Left kidney (tissue), 1 donor: ENCODE measurements at regions not wholly inside any gene's neighbourhood (a gene's known extent, or its start where the extent isn't known, plus 50 kb on each side); places are given as distances from the start of the nearest gene placed in this dataset.

Experiments
- DNase-seq: peaks from one replicate; pipeline ENCODE4 v3.0.0-alpha.2; 2013

DNA sequence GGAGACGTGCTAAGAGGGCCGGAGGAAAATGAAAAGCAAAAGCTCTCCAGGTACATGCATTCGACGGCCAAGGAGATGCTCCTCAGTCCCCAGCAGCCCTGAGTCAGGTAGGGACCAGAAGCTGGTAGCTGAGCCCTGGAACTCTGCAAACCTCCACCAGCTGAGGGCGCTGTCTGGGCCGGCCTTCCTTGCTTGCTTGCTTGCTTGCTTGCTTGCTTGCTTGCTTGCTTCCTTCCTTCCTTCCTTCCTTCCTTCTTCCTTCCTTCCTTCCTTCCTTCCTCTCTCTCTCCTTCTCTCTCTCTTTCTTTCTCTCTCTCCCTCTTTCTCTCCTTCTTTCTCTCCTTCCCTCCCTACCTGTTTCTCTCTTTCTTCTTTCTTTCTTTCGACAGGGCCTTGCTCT is 94.6 kb upstream of the RASGRF1 start:
- DNase-seq = no peak

DNA sequence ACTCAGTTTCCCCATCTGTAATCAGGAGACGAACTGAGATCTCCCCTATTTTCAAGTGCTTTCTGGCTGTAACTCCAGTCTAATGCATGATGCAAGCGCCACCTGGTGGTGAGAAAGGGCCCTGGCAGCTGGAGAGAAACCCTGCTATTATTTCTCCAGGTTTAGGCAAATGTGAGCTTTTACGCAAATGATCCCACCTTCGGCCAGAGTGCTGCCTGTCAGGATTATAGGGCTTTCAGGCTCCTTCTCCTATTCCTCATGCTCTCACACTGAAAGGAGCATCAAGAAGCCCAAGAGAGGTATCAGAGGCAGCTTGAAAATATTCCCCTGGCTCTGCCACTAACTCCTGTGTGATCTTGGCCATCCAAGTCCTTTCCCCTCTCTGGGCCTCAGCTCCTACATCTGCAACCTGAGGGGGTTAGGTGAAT is 93.9 kb upstream of the RASGRF1 start:
- DNase-seq = peak; percentile 60

DNA sequence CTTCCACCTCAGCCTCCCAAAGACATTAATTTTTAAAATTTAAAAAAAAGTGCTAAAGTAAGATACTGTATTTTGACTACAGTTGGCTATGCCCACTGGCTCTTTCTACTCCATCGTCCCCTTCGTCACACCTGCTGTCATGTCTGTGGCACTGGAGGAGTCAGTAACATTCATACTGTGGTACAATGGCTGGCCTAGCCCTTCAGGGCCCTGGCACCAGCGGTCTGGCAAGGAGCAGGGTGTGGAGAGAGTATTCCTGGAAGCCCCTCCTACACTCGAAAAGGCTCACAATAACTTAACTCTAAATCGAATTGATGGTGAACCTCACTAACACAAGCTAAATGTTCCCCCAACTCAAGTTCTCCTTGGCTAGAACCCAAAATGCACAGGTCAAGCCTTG is 89.7 kb upstream of the RASGRF1 start:
- DNase-seq = no peak

DNA sequence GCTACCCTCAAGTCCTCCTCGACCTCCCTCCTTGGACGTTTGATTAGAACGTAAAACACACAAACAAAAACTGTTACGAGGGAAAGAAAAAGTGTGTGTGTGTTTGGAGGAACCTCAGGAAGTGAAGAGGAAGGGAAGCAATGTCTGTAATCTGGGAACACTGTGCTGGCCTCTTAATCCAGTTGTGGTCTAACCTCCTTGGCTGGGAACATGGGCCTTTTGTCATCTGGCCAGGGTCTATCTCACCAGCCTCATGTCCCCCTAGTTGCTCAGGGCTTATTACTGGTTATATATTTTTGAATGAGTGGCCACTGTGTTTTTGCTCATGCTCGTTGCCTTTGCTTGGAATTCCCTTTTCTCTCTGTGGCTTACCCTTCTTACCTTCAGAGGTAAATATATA is 89.0 kb upstream of the RASGRF1 start:
- no peak for DNase-seq

DNA sequence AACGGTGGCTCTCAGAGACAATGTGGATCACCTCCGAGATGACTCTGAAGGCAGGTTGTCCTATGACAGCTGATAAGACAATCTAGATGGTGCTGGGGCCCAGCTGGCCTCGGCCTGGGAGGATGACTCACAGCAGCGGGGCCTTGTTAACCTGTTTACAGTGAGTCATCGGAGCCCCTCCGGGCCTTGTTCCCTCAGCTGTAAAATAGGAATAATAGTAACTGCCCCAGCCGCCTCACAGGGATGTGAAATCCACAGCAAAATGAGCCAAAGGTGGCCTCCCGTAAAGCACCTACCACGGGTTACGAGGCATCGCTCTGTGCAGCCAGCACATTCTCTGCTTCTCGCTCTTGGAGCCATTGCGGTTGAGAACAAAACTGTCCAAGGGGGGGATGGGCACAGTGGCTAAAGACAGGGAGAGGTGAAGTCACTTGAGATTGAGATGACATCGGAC is 88.6 kb upstream of the RASGRF1 start:
- no peak for DNase-seq

DNA sequence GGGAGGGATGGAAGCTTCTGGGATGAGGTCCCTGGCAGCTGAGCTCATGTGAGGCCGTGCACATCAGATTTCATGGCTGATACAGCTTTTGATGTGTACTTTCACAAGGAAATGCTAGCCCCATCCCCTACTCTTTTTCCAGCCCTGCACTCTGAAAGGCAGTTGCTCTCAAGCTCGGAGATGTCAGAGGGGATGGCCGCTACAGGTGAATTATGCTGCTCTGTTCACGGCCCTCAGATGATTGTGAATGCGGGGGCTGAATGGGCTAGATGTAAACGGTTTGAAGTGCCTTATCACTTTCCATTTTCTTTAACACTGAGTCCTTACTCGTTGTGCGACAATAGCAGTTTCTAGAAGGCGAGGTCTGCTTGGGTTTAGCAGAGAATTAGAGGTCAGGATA is 88.0 kb upstream of the RASGRF1 start:
- no peak for DNase-seq

DNA sequence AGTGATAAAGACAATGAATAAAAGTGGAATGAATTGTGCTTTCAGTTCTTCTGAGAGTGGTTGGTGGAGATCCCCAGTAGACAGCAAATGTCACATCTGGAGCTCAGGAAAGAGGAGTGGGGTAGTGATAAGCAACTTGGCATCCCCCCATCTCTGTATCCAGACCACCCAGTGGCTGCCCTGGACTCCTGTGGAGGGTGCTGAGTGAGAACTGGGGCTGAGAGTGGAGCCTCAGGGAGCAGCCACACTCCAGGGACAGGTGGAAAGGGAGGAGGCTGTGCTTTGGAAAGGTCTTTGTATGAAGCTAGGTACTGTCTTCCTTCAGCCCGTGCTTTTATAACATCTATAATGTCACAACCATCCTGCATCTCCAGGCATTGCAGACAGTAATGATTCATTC is 85.6 kb upstream of the RASGRF1 start:
- DNase-seq = no peak

DNA sequence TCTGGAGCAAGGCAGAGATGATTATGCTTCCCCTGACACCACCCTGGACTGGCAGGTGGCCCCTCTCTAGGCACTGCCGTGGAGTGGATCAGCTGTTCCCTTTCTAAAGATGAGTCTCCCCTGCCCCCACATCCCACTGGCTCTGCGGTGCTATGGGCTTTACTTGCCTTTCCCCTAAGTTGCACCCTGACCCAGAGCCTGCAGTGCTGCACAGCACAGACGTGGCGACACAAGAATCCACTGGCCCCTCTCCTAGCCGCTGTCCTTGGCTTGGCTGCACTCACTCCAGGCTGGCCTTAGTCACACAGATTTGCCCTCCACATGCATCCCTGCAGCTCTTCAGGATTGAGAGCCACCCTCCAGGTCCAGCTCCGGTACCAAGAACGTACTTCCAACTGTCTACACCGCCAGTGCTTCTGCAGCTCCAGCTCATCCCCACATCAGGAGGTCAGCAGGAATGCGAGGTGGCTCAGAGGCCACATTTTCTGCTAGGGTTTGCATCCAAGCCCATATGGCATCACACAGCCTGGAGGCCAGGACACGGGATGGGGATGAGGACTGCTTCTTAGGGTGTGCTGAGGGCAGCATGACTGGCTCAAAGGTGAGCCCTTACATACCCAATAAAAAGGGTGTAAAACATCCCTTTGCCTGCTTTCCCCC is 82.4 kb upstream of the RASGRF1 start:
- no peak for DNase-seq

DNA sequence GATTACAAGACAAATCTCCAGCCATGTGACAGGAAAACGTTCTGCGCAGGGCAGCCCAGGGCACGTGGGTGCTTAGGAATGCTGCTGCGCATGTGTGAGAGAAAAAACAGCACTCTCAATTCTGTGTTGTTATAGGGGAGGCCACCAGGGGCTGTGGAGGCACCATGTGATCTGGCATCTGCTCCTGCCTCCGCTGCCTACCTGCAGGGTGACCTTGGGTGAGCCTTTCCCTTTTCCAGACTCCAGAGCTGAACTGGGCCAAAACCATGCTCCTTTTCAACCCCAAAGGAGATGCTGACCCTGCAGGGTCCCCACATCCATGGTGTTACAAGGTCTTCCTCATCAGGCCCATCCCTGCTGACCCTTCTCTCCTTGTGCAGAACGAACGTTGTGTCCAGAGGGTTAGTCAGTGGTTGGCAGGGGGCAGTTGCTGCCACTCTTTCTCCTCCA is 81.5 kb upstream of the RASGRF1 start:
- DNase-seq = no peak

DNA sequence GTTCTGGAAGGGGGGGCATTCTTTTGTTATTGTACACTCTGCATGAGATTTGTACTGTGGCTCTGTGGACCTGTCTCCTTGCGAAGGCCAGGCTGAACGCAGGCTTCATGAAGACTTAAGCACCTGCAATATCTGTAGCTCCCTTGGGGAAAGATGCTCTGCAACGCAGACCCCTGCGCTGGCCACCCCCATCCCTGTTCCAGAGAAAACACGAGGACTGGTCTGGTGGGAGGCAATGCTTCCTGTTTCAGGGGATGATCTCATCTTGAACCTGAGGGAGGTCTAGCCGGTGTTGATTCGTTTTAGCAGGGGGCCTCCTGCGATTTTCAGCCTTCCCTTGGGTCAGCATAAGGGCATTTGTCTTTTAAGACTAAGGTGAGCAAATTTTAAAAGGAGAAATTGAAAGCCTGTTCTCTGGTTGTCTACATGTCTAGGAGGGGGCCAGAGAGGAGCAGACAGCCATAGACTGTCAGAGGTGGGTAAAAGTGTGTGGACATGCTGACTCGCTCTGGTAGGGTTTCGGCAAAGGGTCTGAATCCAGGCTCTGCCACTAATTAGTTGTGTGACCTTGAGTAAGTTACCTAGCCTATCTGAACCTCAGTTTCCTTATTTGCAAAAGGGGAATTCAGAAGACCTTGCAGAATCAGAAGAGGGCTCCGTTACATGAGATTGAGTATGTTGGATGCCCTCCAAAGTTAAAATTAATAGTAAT is 80.9 kb upstream of the RASGRF1 start:
- DNase-seq = no peak

DNA sequence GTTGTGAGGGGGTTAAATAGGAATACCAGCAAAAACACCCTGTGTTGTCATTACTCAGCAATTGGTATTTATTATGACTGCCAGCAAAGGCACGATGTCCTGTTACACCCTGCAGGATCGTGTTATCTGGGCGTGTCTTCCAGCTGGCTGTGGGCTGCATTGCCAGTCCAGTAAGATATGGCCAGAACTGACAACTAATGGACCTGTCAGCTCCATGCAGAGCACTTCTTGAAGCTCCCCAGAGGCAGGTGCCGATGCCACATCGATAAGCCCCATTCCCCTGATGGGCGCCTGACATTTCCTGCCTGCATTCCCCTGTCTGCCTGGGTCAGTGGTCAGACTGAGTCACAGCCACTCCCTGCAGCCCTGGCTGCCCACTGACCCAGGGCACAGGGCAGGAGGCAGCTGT is 79.7 kb upstream of the RASGRF1 start:
- no peak for DNase-seq

DNA sequence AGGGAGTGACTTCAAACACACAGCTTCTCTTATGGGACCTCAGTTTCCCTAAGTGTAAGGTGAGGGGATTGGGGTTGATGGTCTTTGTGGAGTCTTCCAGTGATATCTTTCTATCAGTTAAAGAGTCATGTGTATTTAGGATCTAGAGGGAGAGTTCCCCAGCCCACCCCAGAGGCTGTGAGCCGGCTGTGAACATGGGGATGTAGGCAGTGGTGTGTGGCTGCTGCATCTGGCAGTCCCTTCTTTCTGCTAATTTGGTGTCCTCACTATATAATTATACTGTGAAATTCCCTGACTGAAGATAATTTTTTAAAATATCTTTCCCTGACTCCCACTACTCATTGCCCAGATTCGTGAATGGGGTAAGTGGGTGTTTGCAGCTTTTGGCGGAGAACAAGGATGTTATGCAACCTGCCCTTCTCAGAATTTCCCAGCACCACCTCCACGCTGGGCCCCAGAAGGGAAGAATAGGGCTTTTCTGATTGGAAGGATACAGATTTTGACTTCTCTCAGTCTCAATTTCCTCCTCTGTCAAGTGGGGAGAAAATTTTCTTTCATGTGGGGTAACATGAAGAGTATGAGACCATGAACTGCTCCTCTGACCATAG is 79.0 kb upstream of the RASGRF1 start:
- no peak for DNase-seq

DNA sequence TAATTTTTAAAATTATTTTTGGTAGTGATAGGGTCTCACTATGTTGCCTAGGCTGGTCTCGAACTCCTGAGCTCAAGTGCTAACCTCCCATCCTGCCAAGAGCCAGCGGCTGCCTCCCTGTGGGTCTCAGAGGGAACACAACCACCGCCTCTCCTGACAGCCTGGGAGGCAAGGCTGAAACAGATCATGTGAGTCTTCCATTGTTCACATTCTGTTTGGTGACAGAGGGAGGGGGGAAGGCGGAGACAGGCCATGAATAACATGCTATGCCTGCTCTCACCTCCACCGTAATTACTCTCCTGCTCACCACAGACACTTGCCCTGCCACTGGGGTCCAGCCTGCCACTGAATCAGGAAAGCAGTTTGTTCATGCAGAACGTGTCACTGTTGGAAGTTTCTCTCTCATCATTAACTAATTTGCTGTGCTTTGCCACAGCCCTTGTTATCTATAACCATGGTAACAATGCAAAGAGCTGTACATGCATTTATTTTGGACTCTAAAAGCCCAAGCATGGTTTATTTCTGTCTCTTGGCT is 78.4 kb upstream of the RASGRF1 start:
- DNase-seq = peak; percentile 42

DNA sequence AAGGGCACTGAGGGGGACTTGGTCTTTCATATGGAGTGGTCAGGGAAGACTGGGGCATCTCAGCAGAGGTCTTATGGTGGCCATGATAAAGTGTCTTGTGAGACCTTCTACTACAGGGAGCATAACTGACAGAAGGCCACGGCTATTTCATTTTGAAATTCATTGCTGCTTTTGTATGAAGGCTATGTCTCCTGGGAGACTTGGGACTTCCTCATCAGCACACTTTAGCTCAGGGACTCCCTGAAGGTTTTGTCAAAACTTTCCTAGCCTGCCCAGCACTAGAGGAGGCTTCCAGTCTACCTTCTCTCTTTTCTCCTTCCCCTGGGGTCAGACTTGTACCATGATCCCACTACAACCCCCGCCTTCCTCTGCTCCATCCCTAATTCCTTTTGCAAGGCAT is 77.2 kb upstream of the RASGRF1 start:
- no peak for DNase-seq

DNA sequence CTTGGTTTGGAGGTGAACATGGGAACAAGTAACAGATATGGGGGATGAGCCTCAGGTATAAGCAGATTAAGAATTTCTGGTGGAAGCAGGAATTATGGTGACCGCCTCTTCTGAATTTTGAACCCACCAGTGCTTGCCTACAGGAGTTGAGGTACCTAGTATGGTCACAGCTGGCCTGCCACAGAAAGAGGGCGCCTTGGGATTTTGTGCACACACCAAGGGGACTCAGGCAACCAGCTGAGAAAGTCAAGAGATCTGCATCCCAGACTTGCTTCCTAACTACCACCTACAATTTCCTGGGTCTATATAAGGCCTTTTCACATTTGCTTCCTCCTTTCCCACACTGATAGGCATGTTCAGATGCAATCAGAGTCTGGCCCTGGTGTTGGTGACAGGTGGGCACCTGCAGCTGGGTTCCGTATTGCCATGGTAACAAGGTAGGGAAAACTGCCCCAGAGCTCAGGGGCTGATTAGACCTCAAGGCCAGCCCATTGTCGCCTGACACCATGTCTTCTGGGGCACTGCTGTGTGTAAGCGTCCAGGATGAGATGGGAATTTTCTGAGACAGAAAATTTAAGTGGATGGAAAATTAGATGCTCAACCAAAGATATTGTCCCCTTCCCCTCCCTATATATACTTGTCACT is 75.9 kb upstream of the RASGRF1 start:
- no peak for DNase-seq

DNA sequence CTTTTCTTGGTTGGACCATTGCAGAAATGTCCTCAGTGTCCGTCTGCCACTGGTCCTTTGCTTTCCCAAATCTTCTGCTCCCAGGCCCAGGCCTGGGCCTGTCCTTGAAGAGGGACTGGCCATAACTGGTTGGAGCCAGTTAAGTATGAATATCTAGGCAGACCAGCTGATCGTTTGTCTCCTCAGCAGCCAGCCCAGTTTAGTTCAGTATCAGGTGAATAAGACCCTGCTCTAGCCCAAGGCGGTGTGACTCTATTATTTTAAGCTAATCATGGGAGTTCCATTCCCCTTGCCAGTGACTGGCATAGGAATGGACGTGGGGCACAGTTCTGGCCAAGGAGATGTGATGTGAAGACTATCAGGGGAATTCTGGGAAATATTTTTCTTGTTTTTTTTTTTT is 73.9 kb upstream of the RASGRF1 start:
- no peak for DNase-seq

DNA sequence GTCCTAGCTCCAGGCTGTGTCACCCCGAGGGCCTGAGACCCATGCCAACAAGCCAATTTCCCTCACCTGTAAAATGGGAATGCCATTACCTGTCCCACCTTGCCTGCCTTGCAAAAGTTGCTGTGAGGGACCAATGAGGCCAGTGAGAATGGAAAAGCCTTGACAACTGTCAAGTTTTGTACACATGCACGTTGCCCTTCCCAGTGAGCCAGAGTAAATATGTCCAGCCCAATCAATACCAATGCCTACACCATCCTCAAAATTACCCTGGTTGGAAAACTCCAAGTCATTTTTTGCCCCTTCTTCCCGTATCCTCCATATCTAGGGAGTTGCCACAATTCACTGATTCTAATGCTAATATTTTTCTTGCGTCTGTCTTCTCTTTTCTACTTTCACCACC is 73.5 kb upstream of the RASGRF1 start:
- DNase-seq = no peak

DNA sequence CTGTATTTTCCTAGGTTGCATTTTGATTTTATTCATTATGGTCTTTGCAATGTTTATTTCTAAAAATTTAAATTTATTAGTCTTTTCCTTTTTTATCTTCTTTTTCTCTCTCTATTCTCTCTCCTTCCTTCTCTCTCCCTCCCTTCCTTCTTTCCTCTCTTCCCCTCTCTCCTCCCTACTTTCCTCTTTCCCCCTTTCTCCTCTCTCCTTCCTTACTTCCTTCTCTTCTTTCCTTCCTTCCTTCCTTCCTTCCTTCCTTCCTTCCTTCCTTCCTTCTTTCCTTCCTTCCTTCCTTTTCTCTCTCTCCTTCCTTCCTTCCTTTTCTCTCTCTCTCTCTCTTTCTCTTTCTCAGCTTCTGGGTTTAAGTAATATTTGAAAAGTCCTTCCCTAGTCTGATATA is 72.8 kb upstream of the RASGRF1 start:
- no peak for DNase-seq

DNA sequence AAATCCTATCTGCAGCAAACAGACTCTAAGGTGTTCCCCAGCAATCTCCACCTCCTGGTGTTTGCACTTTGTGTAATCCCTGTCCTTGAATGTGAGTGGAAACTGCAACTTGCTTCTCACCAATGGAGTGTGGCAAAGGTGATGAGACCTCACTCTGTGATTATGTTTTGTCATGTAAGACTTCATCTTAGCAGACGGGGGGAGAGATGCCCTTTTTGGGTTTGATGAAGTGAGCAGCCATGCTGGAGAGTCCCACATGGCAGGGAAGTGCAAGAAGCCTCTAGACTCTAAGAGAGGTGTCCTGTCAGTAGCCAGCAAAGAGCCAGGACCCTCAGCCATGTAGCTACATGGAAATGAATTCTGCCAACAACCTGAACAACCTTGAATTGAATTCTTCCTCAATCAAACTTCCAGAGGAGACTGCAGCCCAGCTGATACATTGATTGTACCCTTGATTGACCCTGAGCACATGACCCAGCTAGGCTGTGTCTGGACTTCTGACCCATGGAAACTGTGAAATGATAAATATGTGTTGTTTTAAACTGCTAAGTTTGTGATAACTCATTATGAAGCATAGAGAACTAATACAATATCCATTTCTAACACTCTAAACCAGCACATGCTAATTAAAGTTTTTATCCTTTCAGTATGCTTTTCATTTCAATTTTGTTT is 71.4 kb upstream of the RASGRF1 start:
- no peak for DNase-seq

DNA sequence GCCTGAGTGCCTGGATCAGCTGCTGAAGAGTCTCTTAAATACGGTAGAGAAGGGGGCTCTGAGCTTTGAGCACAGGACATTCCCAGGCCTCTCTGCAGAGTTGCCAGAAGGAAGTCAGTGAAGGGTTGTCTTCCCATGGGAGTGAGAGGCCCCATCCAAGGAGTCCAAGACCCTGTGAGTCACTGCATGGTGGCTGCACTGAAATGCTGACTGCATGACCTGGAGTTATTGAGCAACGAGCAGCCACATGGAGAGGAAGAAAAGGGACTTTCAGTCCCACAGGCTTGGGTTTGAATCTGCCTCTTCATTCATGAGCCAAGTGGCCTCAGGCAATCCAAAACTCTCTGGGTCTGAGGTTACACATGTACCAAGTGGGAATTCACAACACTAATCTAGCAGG is 69.6 kb upstream of the RASGRF1 start:
- no peak for DNase-seq

DNA sequence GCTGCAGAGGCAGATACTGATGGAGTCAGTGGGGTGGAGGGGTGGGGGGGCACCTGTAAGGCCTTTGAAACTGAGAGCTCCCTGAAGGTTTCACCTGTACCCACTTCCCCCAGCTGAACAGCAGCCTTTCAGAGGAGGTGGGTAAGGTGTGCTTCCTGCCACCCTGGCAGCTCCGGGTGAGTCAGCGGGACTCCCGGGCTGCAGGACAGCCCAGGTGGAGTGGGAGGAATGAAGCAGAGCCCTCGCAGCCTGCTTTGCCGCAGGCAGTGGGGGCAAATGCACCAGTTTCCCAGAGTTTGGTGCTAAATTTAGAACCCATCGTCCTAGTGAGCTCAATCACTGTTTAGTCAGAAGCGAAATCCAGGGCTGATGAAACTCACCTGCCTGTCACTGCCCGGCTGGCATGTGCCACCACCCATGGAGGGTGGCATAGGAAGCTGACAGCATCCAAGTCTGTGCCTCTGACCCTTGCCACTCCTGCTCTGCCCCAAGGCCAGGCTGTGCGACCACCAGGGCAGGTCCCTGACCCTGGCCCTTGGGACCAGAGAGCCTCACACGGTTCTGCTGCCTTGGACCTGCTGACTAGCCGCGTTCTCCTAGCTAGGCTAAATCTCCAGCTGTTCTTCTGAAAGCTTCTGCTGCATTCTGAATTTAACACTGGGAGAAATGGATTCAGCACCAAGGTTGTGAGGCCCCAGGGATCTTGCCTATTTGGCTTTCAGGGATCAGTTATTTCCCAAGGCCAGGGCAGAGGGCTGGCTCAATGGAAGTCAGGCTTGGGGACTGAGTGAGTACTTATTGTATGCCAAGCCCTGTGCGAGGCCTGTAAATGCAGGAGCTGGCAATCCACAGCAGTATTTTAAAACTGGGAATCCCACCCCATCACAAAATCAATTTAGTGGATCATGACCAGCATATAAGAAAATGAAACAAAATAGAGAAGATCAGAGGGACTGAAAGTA is 67.3 kb upstream of the RASGRF1 start:
- DNase-seq = no peak
